Activated naive CD4-positive, alpha-beta T cell treated with anti-CD3 and anti-CD28 coated beads, Interleukin-2, amount 50 U/mL, for 72 hours (primary cell): ENCODE measurements at regions not wholly inside any gene's neighbourhood (a gene's known extent, or its start where the extent isn't known, plus 50 kb on each side); places are given as distances from the start of the nearest gene placed in this dataset.

Source experiments
- ATAC-seq, 2 donors: fragments of 150-1000 bp; cut with Tn5 transposase; 2 replicates each; pipeline ENCODE4 v1.10.0; 2021; ENCODE audit warnings: mild to moderate bottlenecking in 2 of 2, moderate library complexity in 2 of 2
- DNase-seq, 2 donors: peaks; one replicate each; pipeline ENCODE4 v3.0.0; 2021 to 2022; ENCODE audit warnings: low spot score in 2 of 2
- H3K27ac Mint-ChIP-seq, 2 donors: one replicate each; pipeline ENCODE4 v1.8.0; 2022; ENCODE audit warnings: mild to moderate bottlenecking in 2 of 2, mixed read lengths in 2 of 2
- H3K36me3 Mint-ChIP-seq, 2 donors: one replicate each; pipeline ENCODE4 v1.8.0; 2022; ENCODE audit warnings: mixed read lengths in 2 of 2
- H3K9me3 Mint-ChIP-seq, 2 donors: one replicate each; pipeline ENCODE4 v1.8.0; 2022; ENCODE audit warnings: mixed read lengths in 2 of 2

GRCh38 chr6:137762168-137763090 is 104.6 kb upstream of the TNFAIP3 start:
- Mint-ChIP-seq H3K27ac (no peak overlapping the region), H3K36me3 (no peaks in the 10 kb centered on the region)
- ATAC-seq = no peak

GRCh38 chr6:137763436-137763835 is 103.6 kb upstream of the TNFAIP3 start:
- no peak overlapping the region for H3K27ac Mint-ChIP-seq
- H3K36me3 Mint-ChIP-seq = peaks cover 0 to 7% of the 10 kb centered on the region in 2 donors
- DNase-seq = no peak
- ATAC-seq = no peak
- H3K9me3 Mint-ChIP-seq = peaks cover 0 to 9% of the 10 kb centered on the region in 2 donors

More at GRCh38 chr6:137762168-137763090, 104.6 kb upstream of the TNFAIP3 start:
- no peak for DNase-seq
- peaks cover 0 to 9% of the 10 kb centered on the region in 2 donors for H3K9me3 Mint-ChIP-seq

GRCh38 chr6:137763886-137764285 is 103.2 kb upstream of the TNFAIP3 start:
- Mint-ChIP-seq H3K27ac (no peak overlapping the region), H3K36me3 (peaks cover 0 to 7% of the 10 kb centered on the region in 2 donors), H3K9me3 (peaks cover 0 to 9% of the 10 kb centered on the region in 2 donors)
- ATAC-seq (no peak), DNase-seq (no peak)

GRCh38 chr6:137764464-137764863 is 102.6 kb upstream of the TNFAIP3 start:
- H3K27ac Mint-ChIP-seq = no peak overlapping the region
- ATAC-seq (no peak), DNase-seq (no peak)
- H3K9me3 Mint-ChIP-seq = peaks cover 0 to 4% of the 10 kb centered on the region in 2 donors
- H3K36me3 Mint-ChIP-seq = peaks cover 0 to 7% of the 10 kb centered on the region in 2 donors

- Mint-ChIP-seq H3K27ac (no peak overlapping the region), H3K36me3 (peaks cover 0 to 7% of the 10 kb centered on the region in 2 donors), H3K9me3 (peaks cover 0 to 4% of the 10 kb centered on the region in 2 donors)
- no peak for ATAC-seq
- no peak for DNase-seq
Measured at GRCh38 chr6:137765059-137765458, 102.0 kb upstream of the TNFAIP3 start.

GRCh38 chr6:137766596-137767370 is 100.3 kb upstream of the TNFAIP3 start:
- Mint-ChIP-seq H3K27ac (no peak overlapping the region), H3K36me3 (peaks cover 0 to 7% of the 10 kb centered on the region in 2 donors), H3K9me3 (peaks cover 0 to 4% of the 10 kb centered on the region in 2 donors)
- DNase-seq = no peak
- no peak for ATAC-seq

- DNase-seq (no peak), ATAC-seq (no peak)
- H3K27ac Mint-ChIP-seq = no peak overlapping the region
- peaks cover 0 to 7% of the 10 kb centered on the region in 2 donors for H3K36me3 Mint-ChIP-seq
- peaks cover 0 to 9% of the 10 kb centered on the region in 2 donors for H3K9me3 Mint-ChIP-seq
Measured at GRCh38 chr6:137767465-137767864, 99.6 kb upstream of the TNFAIP3 start.

GRCh38 chr6:137767911-137768690 is 99.0 kb upstream of the TNFAIP3 start:
- Mint-ChIP-seq H3K9me3 (peaks cover 0 to 9% of the 10 kb centered on the region in 2 donors), H3K36me3 (peaks cover 0 to 7% of the 10 kb centered on the region in 2 donors), H3K27ac (peak overlapping the region; percentile 20 to 48)
- ATAC-seq (peak; percentile 24 to 58), DNase-seq (no peak)

GRCh38 chr6:137768935-137769334 is 98.1 kb upstream of the TNFAIP3 start:
- ATAC-seq = no peak
- Mint-ChIP-seq H3K27ac (no peak overlapping the region), H3K9me3 (peaks cover 0 to 9% of the 10 kb centered on the region in 2 donors), H3K36me3 (peaks cover 0 to 7% of the 10 kb centered on the region in 2 donors)
- no peak for DNase-seq

- ATAC-seq (no peak), DNase-seq (no peak)
- Mint-ChIP-seq H3K9me3 (peaks cover 0 to 9% of the 10 kb centered on the region in 2 donors), H3K36me3 (peaks cover 0 to 7% of the 10 kb centered on the region in 2 donors), H3K27ac (no peak overlapping the region)
Measured at GRCh38 chr6:137769797-137770362, 97.2 kb upstream of the TNFAIP3 start.

GRCh38 chr6:137772541-137773250 is 94.4 kb upstream of the TNFAIP3 start:
- no peak for DNase-seq
- ATAC-seq = no peak
- H3K36me3 Mint-ChIP-seq = peaks cover 0 to 5% of the 10 kb centered on the region in 2 donors
- H3K9me3 Mint-ChIP-seq = peaks cover 0 to 5% of the 10 kb centered on the region in 2 donors
- no peak overlapping the region for H3K27ac Mint-ChIP-seq

- Mint-ChIP-seq H3K36me3 (no peaks in the 10 kb centered on the region), H3K27ac (no peak overlapping the region), H3K9me3 (peaks cover 0 to 5% of the 10 kb centered on the region in 2 donors)
- ATAC-seq (no peak), DNase-seq (no peak)
Measured at GRCh38 chr6:137775227-137775626, 91.8 kb upstream of the TNFAIP3 start.

GRCh38 chr6:137775720-137776119 is 91.3 kb upstream of the TNFAIP3 start:
- no peak overlapping the region for H3K27ac Mint-ChIP-seq
- peaks cover 0 to 5% of the 10 kb centered on the region in 2 donors for H3K9me3 Mint-ChIP-seq
- ATAC-seq = no peak
- DNase-seq = no peak
- H3K36me3 Mint-ChIP-seq = no peaks in the 10 kb centered on the region

- ATAC-seq = no peak
- Mint-ChIP-seq H3K36me3 (no peaks in the 10 kb centered on the region), H3K27ac (peak overlapping the region in 1 of 2 donors; percentile 27), H3K9me3 (peaks cover 0 to 5% of the 10 kb centered on the region in 2 donors)
- DNase-seq = no peak
Measured at GRCh38 chr6:137776256-137776655, 90.8 kb upstream of the TNFAIP3 start.

GRCh38 chr6:137776786-137777686 is 90.0 kb upstream of the TNFAIP3 start:
- peaks cover 0 to 4% of the 10 kb centered on the region in 2 donors for H3K9me3 Mint-ChIP-seq
- DNase-seq (no peak), ATAC-seq (no peak)
- H3K27ac Mint-ChIP-seq = no peak overlapping the region
- H3K36me3 Mint-ChIP-seq = no peaks in the 10 kb centered on the region
